HCT116 (cell line): ENCODE measurements at regions not wholly inside any gene's neighbourhood (a gene's known extent, or its start where the extent isn't known, plus 50 kb on each side); places are given as distances from the start of the nearest gene placed in this dataset.

Source experiments
- ATAC-seq: fragments of 200-7000 bp; cut with Tn5 transposase; 2 replicates; pipeline ENCODE4 v1.9.1; 2020; ENCODE audit warnings: mild to moderate bottlenecking, moderate library complexity
- BruUV-seq: library from RNA; stranded (reverse); fragments of 400-500 nt; replicated peaks from 2 replicates; lab custom pipeline; 2021; lab: Mats Ljungman, UMichigan
- CTCF ChIA-PET: fragments of 300-600 bp; sonication (Branson Sonifier 250); formaldehyde crosslinking; loops from one replicate; lab custom pipeline; 2021; ENCODE audit warnings: antibody characterized with exemption; lab: Charles Lee
- POLR2A ChIA-PET: fragments of 300-600, 350-600 bp; sonication (Branson Sonifier 250); formaldehyde crosslinking; loops from one replicate; lab custom pipeline; 2021; ENCODE audit warnings: antibody characterized with exemption; lab: Charles Lee
- RAD21 ChIA-PET, 2 experiments: fragments of 300-600 bp; sonication (Branson Sonifier 250); formaldehyde crosslinking; loops; one replicate each; lab custom pipeline; 2023; ENCODE audit warnings: low total read pairs in 2 of 2; ENCODE audit not compliant: uncharacterized antibody in 2 of 2, unreplicated experiment in 2 of 2, low non-redundant PET in 1 of 2; lab: Charles Lee
- DNase-seq: peaks from one replicate; pipeline ENCODE4 v3.0.0-alpha.2; 2010; ENCODE audit warnings: low read depth, low spot score
- H2AFZ ChIP-seq: fragments of 200-600 bp; shearing (Covaris generic), sonication (generic); 2 replicates; pipeline ENCODE4 v1.6.1; 2017; ENCODE audit warnings: low read depth, mixed run types, mixed read lengths, antibody characterized with exemption, low read length; ENCODE audit not compliant: poor library complexity, severe bottlenecking
- H3K27ac ChIP-seq: 2 replicates; pipeline ENCODE4 v1.5.1; 2012; ENCODE audit warnings: low read depth, low read length
- H3K27me3 ChIP-seq: fragments of 200-600 bp; sonication (generic); 2 replicates; pipeline ENCODE4 v1.6.1; 2016; ENCODE audit warnings: mixed run types, low read length, mixed read lengths; ENCODE audit not compliant: insufficient read depth
- H3K36me3 ChIP-seq, 2 experiments: fragments of 200-500 bp in 1 of 2; fragments of 200-600 bp in 1 of 2; sonication (Bioruptor generic) in 1 of 2; sonication (generic) in 1 of 2; 2 replicates each; pipeline versions ENCODE4 v1.5.1 to v1.6.1; 2014 to 2016; ENCODE audit warnings: low read length in 2 of 2, inconsistent platforms in 1 of 2, mixed read lengths in 1 of 2, mixed run types in 1 of 2; ENCODE audit not compliant: insufficient read depth in 2 of 2, control insufficient read depth in 1 of 2
- H3K4me1 ChIP-seq, 2 experiments: fragments of 200-600 bp in 1 of 2; sonication (generic) in 1 of 2; 2 replicates each; pipeline versions ENCODE4 v1.5.1 to v1.6.1; 2012 to 2017; ENCODE audit warnings: low read length in 2 of 2, inconsistent platforms in 1 of 2, mild to moderate bottlenecking in 1 of 2, mixed read lengths in 1 of 2, mixed run types in 1 of 2, moderate library complexity in 1 of 2; ENCODE audit not compliant: insufficient read depth in 2 of 2, control insufficient read depth in 1 of 2
- H3K4me2 ChIP-seq: fragments of 200-600 bp; sonication (generic); 2 replicates; pipeline ENCODE4 v1.6.1; 2017; ENCODE audit warnings: mixed run types, low read length, mixed read lengths
- H3K4me3 ChIP-seq, 2 experiments: fragments of 200-600 bp in 1 of 2; sonication (generic) in 1 of 2; replicated peaks in 1 of 2; 2 replicates each; pipeline ENCODE4 v1.5.1; 2011 to 2016; ENCODE audit warnings: low read length in 2 of 2, control low read depth in 1 of 2, low read depth in 1 of 2, mild to moderate bottlenecking in 1 of 2, mixed read lengths in 1 of 2, mixed run types in 1 of 2
- H3K79me2 ChIP-seq: fragments of 200-600 bp; sonication (generic); 2 replicates; pipeline ENCODE4 v1.6.1; 2017; ENCODE audit warnings: mild to moderate bottlenecking, mixed run types, low read length, moderate library complexity, mixed read lengths; ENCODE audit not compliant: insufficient read depth
- H3K9ac ChIP-seq: fragments of 200-600 bp; sonication (generic); 2 replicates; pipeline ENCODE4 v1.6.1; 2016; ENCODE audit warnings: low read length, mixed read lengths
- H3K9me2 ChIP-seq: fragments of 200-600 bp; sonication (generic), shearing (Covaris generic); 2 replicates; pipeline ENCODE4 v1.6.1; 2017; ENCODE audit warnings: mixed run types, mild to moderate bottlenecking, moderate library complexity; ENCODE audit not compliant: insufficient read depth
- H3K9me3 ChIP-seq, 2 experiments: fragments of 200-500 bp in 1 of 2; fragments of 200-600 bp in 1 of 2; sonication (Bioruptor generic) in 1 of 2; sonication (generic) in 1 of 2; 2 replicates each; pipeline ENCODE4 v1.6.1; 2014 to 2017; ENCODE audit warnings: low read length in 2 of 2, mixed read lengths in 2 of 2, inconsistent platforms in 1 of 2, low read depth in 1 of 2, mild to moderate bottlenecking in 1 of 2, mixed run types in 1 of 2, moderate library complexity in 1 of 2; ENCODE audit not compliant: control insufficient read depth in 1 of 2, insufficient read depth in 1 of 2
- H4K20me1 ChIP-seq: fragments of 200-600 bp; sonication (generic), shearing (Covaris generic); 2 replicates; pipeline ENCODE4 v1.6.1; 2017; ENCODE audit warnings: mixed run types, mild to moderate bottlenecking, moderate library complexity; ENCODE audit not compliant: insufficient read depth
- CBX3 ChIP-seq: IDR thresholded peaks from 2 replicates; pipeline ENCODE4 v1.6.1; 2012; ENCODE audit warnings: low read depth
- CEBPB ChIP-seq: IDR thresholded peaks from 2 replicates; pipeline ENCODE4 v1.6.1; 2012; ENCODE audit warnings: low read depth
- EGR1 ChIP-seq: IDR thresholded peaks from 2 replicates; pipeline ENCODE4 v1.6.1; 2012; ENCODE audit warnings: low read depth
- ELF1 ChIP-seq: IDR thresholded peaks from 2 replicates; pipeline ENCODE4 v1.6.1; 2012; ENCODE audit warnings: low read depth, borderline replicate concordance
- EZH2 ChIP-seq: fragments of 200-600 bp; sonication (generic); IDR thresholded peaks from 2 replicates; pipeline ENCODE4 v1.6.1; 2017; ENCODE audit warnings: antibody characterized with exemption, mixed run types
- EZH2phosphoT487 ChIP-seq: fragments of 200-600 bp; IDR thresholded peaks from 2 replicates; pipeline ENCODE4 v1.6.1; 2018; ENCODE audit warnings: antibody characterized with exemption, borderline replicate concordance
- JUND ChIP-seq: IDR thresholded peaks from 2 replicates; pipeline ENCODE4 v1.6.1; 2012
- MAX ChIP-seq: IDR thresholded peaks from 2 replicates; pipeline ENCODE4 v1.6.1; 2012
- REST ChIP-seq: IDR thresholded peaks from 2 replicates; pipeline ENCODE4 v1.6.1; 2012; ENCODE audit warnings: low read depth
- SIN3A ChIP-seq: IDR thresholded peaks from 2 replicates; pipeline ENCODE4 v1.6.1; 2012; ENCODE audit warnings: low read depth
- SRF ChIP-seq: IDR thresholded peaks from 2 replicates; pipeline ENCODE4 v1.6.1; 2012; ENCODE audit warnings: low read depth
- ZNF274 ChIP-seq: fragments of 200-500 bp; sonication (Bioruptor generic); IDR thresholded peaks from 2 replicates; pipeline ENCODE4 v1.6.1; 2014; ENCODE audit warnings: mild to moderate bottlenecking, low read depth, low read length, inconsistent platforms
- intact Hi-C: fragments of 100-400 bp; cut with micrococcal nuclease; formaldehyde crosslinking; loops from 2 replicates; pipeline ENCODE4 v1.10.0; 2022

GRCh38 chr3:76378789-76379188 lies 593.4 kb upstream of the ZNF717 start:
- ChIA-PET RAD21 (no interaction called here), POLR2A (no interaction called here), CTCF (no interaction called here)
- Histone ChIP-seq H3K9me3 (peaks cover 0 to 23% of the 10 kb centered on the region in 2 experiments; a peak in 3 of 4 replicates), H3K4me2 (no peak overlapping the region), H3K9me2 (no peaks in the 10 kb centered on the region), H3K4me3 (no peak overlapping the region), H3K27ac (no peak overlapping the region), H4K20me1 (no peaks in the 10 kb centered on the region)
- intact Hi-C loops = no loop called here
- BruUV-seq = no TSS peak
- TF ChIP-seq EZH2 (no peak), MAX (no peak), ZNF274 (no peak), SRF (no peak), JUND (no peak), SIN3A (no peak), ELF1 (no peak), EGR1 (no peak), REST (no peak), CBX3 (no peak), CEBPB (no peak), EZH2phosphoT487 (no peak)
- TF ChIP-seq, all 23 proteins: peak for 0
- no peaks in the 10 kb centered on the region for H3K27me3 ChIP-seq
- no peak for DNase-seq
- no peak for ATAC-seq
- no peak overlapping the region for H2AFZ ChIP-seq
- H3K36me3 ChIP-seq = no peaks in the 10 kb centered on the region
- no peaks in the 10 kb centered on the region for H3K4me1 ChIP-seq
- no peak overlapping the region for H3K9ac ChIP-seq
- no peaks in the 10 kb centered on the region for H3K79me2 ChIP-seq
